GM20000 (cell line): ENCODE measurements at regions not wholly inside any gene's neighbourhood (a gene's known extent, or its start where the extent isn't known, plus 50 kb on each side); places are given as distances from the start of the nearest gene placed in this dataset.
"Not testable (repeated sequence)": the region's sequence is repeated elsewhere in the genome, so short reads cannot be mapped to it uniquely, and the experiment has no call there.

Source experiments
- DNase-seq: peaks from one replicate; pipeline ENCODE4 v3.0.0; 2012; ENCODE audit warnings: low spot score
- TF ChIP-seq, protein P1 (sequence below): IDR thresholded peaks from 2 replicates; pipeline ENCODE4 v1.5.1; 2012; ENCODE audit warnings: mild to moderate bottlenecking, control low read depth; ENCODE audit errors: extremely low read depth, missing control alignments

DNA sequence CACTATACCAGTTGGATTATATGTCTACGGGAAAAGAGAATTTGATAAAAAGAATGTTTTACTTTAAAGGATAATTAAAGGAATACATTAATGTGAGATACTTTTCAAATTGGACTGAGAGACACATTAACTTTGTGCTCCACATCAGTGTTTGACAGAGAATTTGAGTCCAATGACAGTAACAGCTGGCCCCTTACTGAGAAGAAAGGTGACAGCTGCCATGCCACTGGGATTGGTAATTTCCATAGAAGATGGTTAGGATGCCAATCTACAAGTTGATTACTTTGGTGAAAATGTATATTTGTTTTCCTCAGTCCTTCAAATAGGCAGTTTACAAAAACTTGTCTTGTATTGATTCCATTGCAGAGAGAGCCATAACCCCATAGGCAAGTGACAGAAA, 578.4 kb downstream of the SLCO4C1 start:
- TF ChIP-seq, protein P1, sequence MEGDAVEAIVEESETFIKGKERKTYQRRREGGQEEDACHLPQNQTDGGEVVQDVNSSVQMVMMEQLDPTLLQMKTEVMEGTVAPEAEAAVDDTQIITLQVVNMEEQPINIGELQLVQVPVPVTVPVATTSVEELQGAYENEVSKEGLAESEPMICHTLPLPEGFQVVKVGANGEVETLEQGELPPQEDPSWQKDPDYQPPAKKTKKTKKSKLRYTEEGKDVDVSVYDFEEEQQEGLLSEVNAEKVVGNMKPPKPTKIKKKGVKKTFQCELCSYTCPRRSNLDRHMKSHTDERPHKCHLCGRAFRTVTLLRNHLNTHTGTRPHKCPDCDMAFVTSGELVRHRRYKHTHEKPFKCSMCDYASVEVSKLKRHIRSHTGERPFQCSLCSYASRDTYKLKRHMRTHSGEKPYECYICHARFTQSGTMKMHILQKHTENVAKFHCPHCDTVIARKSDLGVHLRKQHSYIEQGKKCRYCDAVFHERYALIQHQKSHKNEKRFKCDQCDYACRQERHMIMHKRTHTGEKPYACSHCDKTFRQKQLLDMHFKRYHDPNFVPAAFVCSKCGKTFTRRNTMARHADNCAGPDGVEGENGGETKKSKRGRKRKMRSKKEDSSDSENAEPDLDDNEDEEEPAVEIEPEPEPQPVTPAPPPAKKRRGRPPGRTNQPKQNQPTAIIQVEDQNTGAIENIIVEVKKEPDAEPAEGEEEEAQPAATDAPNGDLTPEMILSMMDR, result no peak
- DNase-seq, result no peak

DNA sequence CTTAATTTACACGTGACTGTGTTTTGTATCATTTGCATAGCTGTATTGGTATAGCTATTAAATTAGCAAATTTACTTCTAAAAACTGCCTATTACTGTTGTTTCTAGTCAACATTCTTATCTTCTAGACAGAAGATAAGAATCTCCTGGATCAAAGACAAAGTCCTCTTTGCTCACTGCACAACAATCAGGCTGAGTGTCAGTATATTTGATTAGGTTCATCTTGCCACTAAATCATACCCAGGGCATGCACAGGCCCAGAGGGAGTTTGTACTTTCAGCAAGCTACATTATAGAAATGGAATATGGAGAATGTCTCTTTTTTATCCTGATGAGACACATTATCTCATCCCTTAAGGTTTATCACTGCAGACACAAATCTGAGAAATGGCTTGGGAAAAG, 579.1 kb downstream of the SLCO4C1 start:
- TF ChIP-seq, protein P1, result no peak
- no peak for DNase-seq

DNA sequence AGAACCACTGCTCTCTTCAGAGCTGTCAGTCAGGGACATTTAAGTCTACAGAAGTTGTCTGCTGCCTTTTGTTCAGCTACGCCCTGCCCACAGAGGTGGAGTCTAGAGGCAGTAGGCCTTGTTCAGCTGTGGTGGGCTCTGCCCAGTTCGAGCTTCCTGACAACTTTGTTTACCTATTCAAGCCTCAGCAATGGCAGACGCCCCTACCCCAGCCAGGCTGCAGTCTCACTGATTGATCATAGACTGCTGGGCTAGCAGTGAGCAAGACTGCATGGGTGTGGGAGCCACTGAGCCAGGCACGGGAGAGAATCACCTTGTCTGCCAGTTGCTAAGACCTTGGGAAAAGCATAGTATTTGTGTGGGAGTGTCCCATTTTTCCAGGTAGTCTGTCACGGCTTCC, 580.3 kb downstream of the SLCO4C1 start:
- DNase-seq, result not testable (repeated sequence)

DNA sequence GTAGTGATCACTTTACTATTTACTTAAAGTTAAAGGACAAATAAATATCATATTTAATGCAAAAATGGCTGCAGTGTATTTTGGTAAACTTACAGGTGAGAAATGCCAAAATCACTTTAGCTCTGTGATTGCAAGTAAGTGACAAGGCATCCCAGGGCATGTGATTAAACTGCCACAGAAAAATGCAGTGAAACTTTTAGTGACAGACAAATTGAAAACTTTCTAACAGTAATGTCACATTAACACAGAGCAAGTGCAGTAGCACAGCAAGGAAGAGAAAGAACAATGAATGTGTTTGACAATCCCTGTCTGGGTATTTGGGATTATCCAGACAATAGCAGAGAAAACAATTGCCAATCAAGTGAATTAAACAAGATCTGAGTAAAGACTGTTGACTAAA, 606.8 kb downstream of the SLCO4C1 start:
- TF ChIP-seq, protein P1, result no peak
- DNase-seq, result no peak

DNA sequence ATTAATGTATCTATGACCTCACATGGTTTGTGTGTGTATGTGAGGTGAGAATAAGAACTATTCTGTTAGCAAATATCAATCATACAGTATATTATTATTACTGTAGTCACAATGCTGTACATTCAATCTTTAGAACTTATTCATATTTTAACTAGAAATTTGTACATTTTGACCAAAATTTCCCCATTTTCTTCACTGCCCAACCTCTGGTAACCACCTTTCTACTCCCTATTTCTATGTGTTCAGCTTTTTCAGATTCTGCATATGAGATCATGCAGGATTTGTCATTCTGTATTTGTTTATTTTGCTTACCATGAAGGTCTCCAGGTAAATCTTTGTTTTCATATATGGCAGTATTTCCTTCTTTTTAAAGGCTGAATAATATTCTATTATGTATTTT, 607.9 kb downstream of the SLCO4C1 start:
- TF ChIP-seq, protein P1, result no peak
- no peak for DNase-seq

DNA sequence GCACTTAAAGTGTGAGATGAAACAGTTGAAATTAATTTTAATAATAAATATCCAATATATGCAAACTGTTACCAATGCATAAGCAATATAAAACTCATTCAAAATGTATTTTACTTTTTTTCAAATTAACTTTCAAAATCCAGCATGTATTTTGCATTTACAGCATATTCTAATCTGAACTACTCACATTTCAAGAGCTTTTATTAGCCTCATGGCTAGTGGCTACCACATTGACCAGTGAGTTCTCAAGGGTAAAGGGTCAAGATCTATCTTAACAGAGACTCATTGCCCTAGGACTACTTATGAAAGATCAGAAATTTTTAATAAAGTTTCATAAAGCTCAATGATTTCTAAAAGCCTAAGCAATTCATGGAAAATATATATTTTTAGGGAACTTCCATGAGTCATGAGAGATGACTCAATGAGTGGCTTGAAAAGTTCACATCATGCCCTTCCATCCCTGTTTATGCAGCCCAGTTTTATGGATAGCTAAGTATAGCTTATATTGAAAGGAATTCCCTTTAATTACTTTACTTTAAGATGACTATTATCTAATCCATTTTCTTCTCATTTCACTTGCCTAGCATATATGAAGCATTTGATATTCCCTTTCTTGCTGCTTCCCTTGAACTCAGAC, 608.6 kb downstream of the SLCO4C1 start:
- TF ChIP-seq, protein P1, result no peak
- no peak for DNase-seq

DNA sequence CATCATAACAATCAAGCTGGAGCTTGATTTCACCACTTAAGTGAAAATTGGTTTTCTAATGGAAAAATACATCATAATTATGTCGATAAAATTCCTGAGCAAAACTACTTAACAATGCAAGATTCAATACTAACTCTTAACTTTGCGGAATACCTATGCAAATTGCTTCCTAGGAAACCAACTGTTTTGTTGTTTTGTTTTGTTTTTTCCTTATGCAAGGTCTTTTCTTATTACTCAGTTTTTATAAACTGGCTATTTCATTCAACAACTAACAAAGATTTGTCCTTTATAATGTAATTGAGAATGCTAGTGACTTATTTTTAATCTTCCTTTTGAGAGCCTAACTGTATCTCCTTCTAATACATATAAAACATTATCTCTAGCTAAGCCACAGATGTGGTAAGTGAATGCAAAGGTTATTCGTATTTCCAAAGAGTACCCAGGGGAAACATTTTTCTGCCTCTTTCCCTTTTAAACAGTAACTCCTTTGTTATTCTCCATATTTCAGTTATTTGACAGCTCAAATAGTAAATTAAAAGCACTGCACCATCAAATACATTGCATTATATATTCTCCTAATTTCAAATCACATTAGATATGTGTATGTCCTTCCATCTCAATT, 609.4 kb downstream of the SLCO4C1 start:
- TF ChIP-seq, protein P1, result no peak
- DNase-seq, result no peak

DNA sequence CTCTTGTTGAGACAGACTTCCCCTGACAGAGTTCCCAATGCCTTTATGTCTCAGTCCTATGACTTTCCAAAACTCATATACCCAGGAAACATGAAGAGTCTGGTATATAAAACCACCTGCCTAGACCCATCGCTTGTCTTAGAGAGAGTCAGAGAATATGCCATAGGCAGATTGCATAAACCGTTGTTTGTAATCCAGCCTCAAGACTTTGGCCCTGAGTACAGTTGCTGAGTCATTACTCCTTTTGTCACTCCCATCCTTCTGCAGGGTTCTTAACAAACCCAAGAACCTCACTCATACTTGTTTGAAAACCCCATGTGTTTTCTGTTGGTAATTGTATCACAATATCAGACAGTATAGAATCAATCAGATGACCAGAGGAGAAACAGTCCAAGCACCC, 616.3 kb downstream of the SLCO4C1 start:
- TF ChIP-seq, protein P1, result no peak
- DNase-seq, result no peak
